ENCODE measurements at regions not wholly inside any gene's neighbourhood (a gene's known extent, or its start where the extent isn't known, plus 50 kb on each side); places are given as distances from the start of the nearest gene placed in this dataset. TPM values are rescaled to one million over a fixed set of nuclear protein-coding genes. Genes with fewer than 3 reads are reported as not detected.

- TF ChIP-seq EZH2phosphoT487 (IDR thresholded peaks at IDR 0.05), result no peak
- TF ChIP-seq EZH2 (IDR thresholded peaks at IDR 0.05), result no peak
- no peak for TF ChIP-seq CTCF (IDR thresholded peaks at IDR 0.05)
- Mint-ChIP-seq H3K27me3 (ENCODE audit: insufficient read depth, low read depth) (peaks cover 22% of the 10 kb centered on the region), H3K4me3 (no peak overlapping the region), H3K4me1 (no peaks in the 10 kb centered on the region), H3K36me3 (no peaks in the 10 kb centered on the region), H3K9me3 (peaks cover 8% of the 10 kb centered on the region), H3K27ac (no peak overlapping the region)
- Histone ChIP-seq H3K27me3 (peaks cover 6% of the 10 kb centered on the region), H3K9me3 (ENCODE audit: low read depth) (no peaks in the 10 kb centered on the region), H3K9ac (no peak overlapping the region), H4K20me1 (ENCODE audit: low read depth) (no peaks in the 10 kb centered on the region), H3K36me3 (no peaks in the 10 kb centered on the region), H3F3A (ENCODE audit: low read depth) (no peaks in the 10 kb centered on the region), H3K79me2 (ENCODE audit: low read depth) (no peaks in the 10 kb centered on the region), H3K4me1 (no peaks in the 10 kb centered on the region), H2AFZ (replicated peaks) (no peak overlapping the region), H3K4me3 (no peak overlapping the region), H3K27ac (no peak overlapping the region), H3K4me2 (no peak overlapping the region)
- DNase-seq (ENCODE audit: low spot score), result no peak
Measured at GRCh38 chr16:86457501-86458148, 52.7 kb upstream of the FOXF1 start.

DNA sequence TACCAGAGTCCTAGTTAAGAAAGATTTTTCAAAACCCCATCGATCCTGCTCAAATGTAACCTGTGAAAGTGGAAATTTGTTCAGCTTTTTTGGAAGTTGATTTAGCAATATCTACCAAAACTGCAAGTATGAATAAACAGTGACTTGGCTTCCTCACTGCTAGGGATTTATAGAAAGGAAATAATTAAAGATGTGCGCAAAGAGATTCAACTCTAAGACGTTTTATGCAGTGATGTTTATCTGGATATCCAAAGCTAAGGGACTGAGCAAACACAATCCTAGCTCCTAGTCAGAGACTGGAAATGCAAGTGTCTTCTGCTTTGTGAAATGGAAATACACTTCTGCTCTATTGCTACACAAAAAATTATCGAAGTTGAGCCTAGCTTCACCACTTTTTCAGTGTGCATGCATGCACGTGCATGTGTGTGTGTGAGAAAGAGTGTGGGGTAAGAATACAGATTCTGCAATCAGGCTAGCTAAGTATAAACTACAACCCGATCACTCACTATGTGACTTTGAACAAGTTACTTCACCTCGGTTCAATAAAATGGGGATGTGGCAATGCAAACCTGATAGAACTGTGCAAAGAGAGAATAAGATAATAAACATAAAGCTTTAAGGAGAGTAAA is 52.1 kb upstream of the FOXF1 start:
- no peak overlapping the region for H3K4me3 Mint-ChIP-seq
- H3F3A ChIP-seq (ENCODE audit: low read depth), result no peaks in the 10 kb centered on the region
- no peak overlapping the region for H3K4me3 ChIP-seq
- no peak overlapping the region for H3K4me2 ChIP-seq
- no peaks in the 10 kb centered on the region for H3K4me1 Mint-ChIP-seq
- peaks cover 20% of the 10 kb centered on the region for H3K27me3 Mint-ChIP-seq (ENCODE audit: insufficient read depth, low read depth)
- no peak for DNase-seq (ENCODE audit: low spot score)
- H3K36me3 ChIP-seq, result no peaks in the 10 kb centered on the region
- peaks cover 6% of the 10 kb centered on the region for H3K27me3 ChIP-seq
- no peak overlapping the region for H2AFZ ChIP-seq (replicated peaks)
- peaks cover 8% of the 10 kb centered on the region for H3K9me3 Mint-ChIP-seq
- H3K79me2 ChIP-seq (ENCODE audit: low read depth), result no peaks in the 10 kb centered on the region
- no peaks in the 10 kb centered on the region for H4K20me1 ChIP-seq (ENCODE audit: low read depth)
- no peak overlapping the region for H3K27ac Mint-ChIP-seq
- H3K4me1 ChIP-seq, result no peaks in the 10 kb centered on the region
- no peak for TF ChIP-seq EZH2 (IDR thresholded peaks at IDR 0.05)
- TF ChIP-seq EZH2phosphoT487 (IDR thresholded peaks at IDR 0.05), result no peak
- no peak overlapping the region for H3K9ac ChIP-seq
- H3K9me3 ChIP-seq (ENCODE audit: low read depth), result no peaks in the 10 kb centered on the region
- no peaks in the 10 kb centered on the region for H3K36me3 Mint-ChIP-seq
- H3K27ac ChIP-seq, result no peak overlapping the region

- Histone ChIP-seq H3K27me3 (peaks cover 6% of the 10 kb centered on the region), H3F3A (ENCODE audit: low read depth) (no peaks in the 10 kb centered on the region), H3K9me3 (ENCODE audit: low read depth) (no peaks in the 10 kb centered on the region), H3K4me3 (no peak overlapping the region), H3K4me1 (no peaks in the 10 kb centered on the region), H3K4me2 (no peak overlapping the region), H3K27ac (no peak overlapping the region), H3K9ac (no peak overlapping the region), H3K79me2 (ENCODE audit: low read depth) (no peaks in the 10 kb centered on the region), H3K36me3 (no peaks in the 10 kb centered on the region), H2AFZ (replicated peaks) (no peak overlapping the region), H4K20me1 (ENCODE audit: low read depth) (no peaks in the 10 kb centered on the region)
- Mint-ChIP-seq H3K27ac (no peak overlapping the region), H3K4me3 (no peak overlapping the region), H3K4me1 (no peaks in the 10 kb centered on the region), H3K27me3 (ENCODE audit: insufficient read depth, low read depth) (peaks cover 20% of the 10 kb centered on the region), H3K9me3 (peaks cover 14% of the 10 kb centered on the region), H3K36me3 (no peaks in the 10 kb centered on the region)
- TF ChIP-seq EZH2phosphoT487 (IDR thresholded peaks at IDR 0.05), result no peak
- no peak for TF ChIP-seq EZH2 (IDR thresholded peaks at IDR 0.05)
- no peak for TF ChIP-seq CTCF (IDR thresholded peaks at IDR 0.05)
- DNase-seq (ENCODE audit: low spot score), result no peak
Measured at GRCh38 chr16:86459266-86459665, 51.1 kb upstream of the FOXF1 start.

Small RNA genes lying in the stretch of these regions (small RNA-seq; reads per million reads assigned to genes)
- not detected for gene RF00019

All from neural progenitor cell (in vitro differentiated cells).